K562 (cell line): ENCODE measurements at regions not wholly inside any gene's neighbourhood (a gene's known extent, or its start where the extent isn't known, plus 50 kb on each side); places are given as distances from the start of the nearest gene placed in this dataset.

Experiments used
- ATF4 ChIP-seq: fragments of 450-650 bp; formaldehyde crosslinking; IDR thresholded peaks from 2 replicates; pipeline ENCODE4 v1.4.0; 2022; ENCODE audit warnings: mild to moderate bottlenecking, moderate library complexity
- CC2D1A ChIP-seq: fragments of 450-650 bp; IDR thresholded peaks from 2 replicates; pipeline ENCODE4 v1.6.1; 2017; ENCODE audit warnings: mild to moderate bottlenecking
- E4F1 ChIP-seq: fragments of 250-450 bp; sonication (Bioruptor Pico); IDR thresholded peaks from 2 replicates; pipeline ENCODE4 v1.5.0; 2021; ENCODE audit warnings: mild to moderate bottlenecking, borderline replicate concordance
- HOXB6 ChIP-seq: fragments of 250-450 bp; sonication (Bioruptor Pico); IDR thresholded peaks from 2 replicates; pipeline ENCODE4 v1.5.1; 2022; ENCODE audit warnings: mild to moderate bottlenecking, borderline replicate concordance
- KDM4B ChIP-seq, 2 experiments: fragments of 450-650 bp in 1 of 2; sonication (generic) in 1 of 2; IDR thresholded peaks; 2 replicates each; pipeline ENCODE4 v1.6.1; 2016 to 2017; ENCODE audit warnings: borderline replicate concordance in 2 of 2, antibody characterized with exemption in 1 of 2, low read depth in 1 of 2, mild to moderate bottlenecking in 1 of 2
- NR0B1 ChIP-seq: fragments of 450-650 bp; IDR thresholded peaks from one replicate; pipeline ENCODE4 v1.6.1; 2018; ENCODE audit warnings: mild to moderate bottlenecking, moderate library complexity; ENCODE audit not compliant: partially characterized antibody
- XRCC5 ChIP-seq: fragments of 200-400 bp; formaldehyde crosslinking; IDR thresholded peaks from 2 replicates; pipeline ENCODE4 v1.6.1; 2017; ENCODE audit warnings: low read depth, mild to moderate bottlenecking, low read length

- TF ChIP-seq NR0B1 (no peak), CC2D1A (no peak), E4F1 (CRISPR knock-in tag) (no peak), XRCC5 (no peak), HOXB6 (CRISPR knock-in tag) (no peak), KDM4B (IDR thresholded peaks at IDR 0.05; ENCODE audit: borderline replicate concordance in 2 of 2, low read depth in 1 of 2) (no peak), ATF4 (CRISPR knock-in tag) (no peak)
Observed at GRCh38 chr3:31421314-31422048, 111.2 kb upstream of the STT3B start (continued).
